HG02970 (cell line): ENCODE measurements at regions not wholly inside any gene's neighbourhood (a gene's known extent, or its start where the extent isn't known, plus 50 kb on each side); places are given as distances from the start of the nearest gene placed in this dataset.
"Not testable (repeated sequence)": the region's sequence is repeated elsewhere in the genome, so short reads cannot be mapped to it uniquely, and the experiment has no call there.

Experiments
- ATAC-seq: cut with Tn5 transposase; IDR thresholded peaks from one replicate; pipeline ENCODE4 v1.9.1; 2021; ENCODE audit warnings: mild to moderate bottlenecking, moderate library complexity, moderate number of reproducible peaks; ENCODE audit not compliant: unreplicated experiment, low FRiP score

DNA sequence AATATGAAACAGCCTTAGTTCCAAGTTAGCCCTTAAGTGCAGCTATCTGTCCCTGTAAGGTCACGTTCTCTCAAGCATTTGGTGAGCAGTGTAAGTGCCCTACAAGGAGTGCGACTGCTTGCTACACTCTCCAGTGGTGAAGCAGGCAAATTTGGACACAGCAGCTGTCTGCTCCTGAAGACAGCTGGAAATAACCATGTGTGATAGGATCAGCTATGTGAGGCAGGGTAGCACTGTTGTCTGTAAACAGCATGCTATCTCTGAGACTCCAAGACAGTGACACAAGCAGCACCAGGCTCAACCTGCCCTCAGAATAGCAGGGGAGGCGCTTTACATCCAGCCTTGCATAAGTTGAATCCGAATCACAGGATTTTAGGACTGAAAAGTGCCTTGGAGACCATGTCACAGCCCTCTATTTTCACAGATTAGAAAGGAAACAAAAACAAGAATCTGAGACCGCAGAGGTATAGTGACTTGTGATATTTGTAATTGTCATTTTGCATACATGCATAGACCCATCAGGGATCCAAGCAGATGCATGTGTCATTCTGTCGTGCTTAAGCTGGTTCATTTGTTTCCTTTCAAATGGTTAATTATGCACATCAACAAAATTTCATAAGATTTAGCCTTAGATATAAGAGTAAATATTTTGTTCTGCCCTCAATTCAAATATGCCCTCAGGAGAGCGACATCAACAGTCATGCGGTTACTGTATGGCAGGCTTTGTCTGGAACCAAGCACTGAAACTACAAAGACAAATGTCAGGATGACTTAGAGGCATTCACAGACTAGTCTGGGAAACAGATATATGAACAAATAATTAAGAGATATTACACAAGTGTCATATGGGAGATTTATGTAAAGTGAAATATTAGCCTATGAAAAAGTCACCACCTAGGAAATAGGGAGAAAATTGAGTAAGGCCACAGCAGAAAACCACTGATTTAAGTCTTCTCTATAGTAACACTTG, 134.9 kb upstream of the NRIP1 start:
- no peak for ATAC-seq

DNA sequence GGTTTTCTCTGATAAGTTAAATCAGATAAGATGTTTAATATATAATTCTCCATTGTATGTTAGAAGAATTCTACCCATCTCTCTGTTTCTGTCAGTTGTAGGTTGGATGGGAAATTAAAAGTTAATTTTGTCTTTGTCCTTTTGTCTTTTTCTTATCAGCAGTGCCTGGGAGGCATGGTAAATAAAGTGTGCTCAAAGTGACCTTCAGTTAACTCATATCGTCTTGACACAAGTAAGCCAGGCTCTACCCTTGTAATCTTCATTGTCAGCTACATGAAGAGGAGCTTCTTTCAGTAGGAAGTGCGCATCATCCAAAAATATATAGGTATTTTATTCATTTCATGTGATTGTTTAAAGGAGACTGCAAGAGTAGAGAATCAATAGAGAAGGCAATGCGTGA, 138.9 kb upstream of the NRIP1 start:
- ATAC-seq = no peak

DNA sequence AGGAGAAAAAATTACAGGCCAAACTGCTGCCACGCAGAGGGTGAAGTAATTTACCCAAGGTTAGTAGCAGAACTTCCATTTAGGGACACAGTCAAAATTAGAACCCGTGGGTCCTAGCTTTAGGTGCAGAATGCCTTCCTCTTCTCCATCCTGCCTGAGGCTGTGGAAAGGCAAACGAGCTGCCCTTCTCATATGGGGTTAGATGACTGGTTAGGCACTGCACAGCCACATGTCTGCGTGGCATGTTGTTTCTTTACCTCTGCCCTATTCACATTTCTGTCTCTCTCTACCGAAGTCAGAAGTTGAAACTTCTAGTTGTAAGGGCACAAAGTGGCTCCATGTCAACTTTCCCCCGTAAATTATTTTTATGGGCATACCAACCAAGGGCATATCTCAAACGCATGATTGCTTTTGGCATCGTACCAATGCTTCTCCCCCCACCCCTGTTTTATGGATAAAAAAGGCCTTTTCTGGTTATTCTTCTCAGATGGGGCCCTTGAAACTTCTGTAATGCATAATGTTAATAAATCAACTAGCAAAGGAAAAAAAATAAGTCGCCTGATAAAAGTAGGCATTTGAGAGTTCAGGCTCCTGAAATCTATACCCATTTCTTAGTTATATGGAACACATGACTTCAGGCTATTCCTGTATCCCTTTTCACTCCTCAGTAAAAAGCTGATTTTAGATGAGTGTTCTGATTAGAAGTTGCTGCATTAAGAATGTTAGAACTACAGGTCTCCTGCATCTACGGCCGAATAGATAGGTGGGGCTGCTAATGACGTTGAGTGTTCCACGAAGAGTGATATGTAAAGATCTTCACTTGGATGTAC, 139.6 kb upstream of the NRIP1 start:
- no peak for ATAC-seq

GRCh38 chr21:15204970-15205286, 140.1 kb upstream of the NRIP1 start:
- ATAC-seq = no peak

- no peak for ATAC-seq
These were observed 141.7 kb upstream of the NRIP1 start for GRCh38 chr21:15206514-15206913.

GRCh38 chr21:15207231-15207630, 142.4 kb upstream of the NRIP1 start:
- no peak for ATAC-seq

- ATAC-seq = no peak
These were observed 143.0 kb upstream of the NRIP1 start for GRCh38 chr21:15207635-15208370.

- ATAC-seq = no peak
These were observed 144.0 kb upstream of the NRIP1 start for GRCh38 chr21:15208786-15209185.

- ATAC-seq = no peak
These were observed 144.4 kb upstream of the NRIP1 start for GRCh38 chr21:15209224-15209623.

DNA sequence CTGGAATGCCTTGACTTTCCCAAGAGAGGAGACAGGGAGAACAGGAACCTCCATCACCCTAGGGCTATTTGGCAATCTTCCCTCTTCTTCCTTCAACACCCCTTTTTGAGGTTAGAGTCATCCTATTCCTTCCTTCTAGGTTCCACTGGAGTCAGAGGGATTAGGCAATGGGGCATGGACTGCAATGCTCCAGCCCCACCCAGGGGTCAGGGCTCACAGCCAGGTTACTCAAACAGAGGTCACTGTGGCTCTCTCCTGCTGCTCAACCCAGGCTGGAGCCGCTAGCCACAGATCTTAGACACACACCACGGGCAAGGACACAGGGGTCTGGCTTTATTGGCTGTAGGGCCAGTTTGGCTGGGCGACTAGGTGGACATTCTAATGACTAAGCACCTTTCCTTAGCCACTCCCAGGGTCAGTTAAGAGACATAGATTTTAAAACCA, 145.5 kb upstream of the NRIP1 start:
- ATAC-seq = no peak

GRCh38 chr21:15211491-15212133, 146.8 kb upstream of the NRIP1 start:
- no peak for ATAC-seq

DNA sequence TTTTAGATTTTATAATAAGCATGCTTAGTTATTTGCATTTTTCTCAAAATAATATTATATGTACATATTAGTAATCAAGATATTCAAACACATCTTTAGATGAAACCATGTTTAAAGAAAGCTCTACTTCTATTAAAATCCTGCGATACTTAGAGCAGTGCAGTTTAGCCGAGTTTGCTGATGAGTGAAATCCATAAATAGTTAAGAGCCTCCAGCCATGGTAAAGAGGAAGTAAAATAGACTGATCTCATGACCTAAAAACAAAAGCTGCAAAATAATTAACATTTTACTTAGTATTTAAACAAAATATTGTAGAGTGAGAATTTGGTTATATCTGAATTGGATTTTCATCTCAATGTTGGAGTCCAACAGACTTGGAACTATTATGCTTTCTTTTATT, 147.4 kb upstream of the NRIP1 start:
- no peak for ATAC-seq

- ATAC-seq = not testable (repeated sequence)
These were observed 153.7 kb upstream of the NRIP1 start for GRCh38 chr21:15218476-15218875.

GRCh38 chr21:15219039-15219438, 154.2 kb upstream of the NRIP1 start:
- no peak for ATAC-seq

DNA sequence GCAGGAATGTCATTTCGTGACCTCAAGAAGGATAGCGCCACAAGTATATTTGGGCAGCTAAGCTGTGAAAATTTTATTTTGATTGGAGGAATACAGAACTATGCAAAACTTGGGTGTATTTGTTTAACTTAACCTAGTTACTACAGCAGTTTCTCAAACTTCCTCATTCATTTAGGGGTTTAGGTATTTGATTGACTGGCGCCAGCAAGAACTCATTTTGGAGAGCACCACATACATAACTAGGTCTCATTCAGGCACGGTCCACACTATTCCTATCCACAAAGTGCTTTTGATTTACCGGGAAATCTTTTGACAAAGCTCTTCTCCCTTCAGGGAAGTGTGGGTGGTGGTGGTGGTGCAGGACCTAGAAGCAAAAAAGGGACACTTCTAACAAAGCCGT, 155.1 kb upstream of the NRIP1 start:
- no peak for ATAC-seq

DNA sequence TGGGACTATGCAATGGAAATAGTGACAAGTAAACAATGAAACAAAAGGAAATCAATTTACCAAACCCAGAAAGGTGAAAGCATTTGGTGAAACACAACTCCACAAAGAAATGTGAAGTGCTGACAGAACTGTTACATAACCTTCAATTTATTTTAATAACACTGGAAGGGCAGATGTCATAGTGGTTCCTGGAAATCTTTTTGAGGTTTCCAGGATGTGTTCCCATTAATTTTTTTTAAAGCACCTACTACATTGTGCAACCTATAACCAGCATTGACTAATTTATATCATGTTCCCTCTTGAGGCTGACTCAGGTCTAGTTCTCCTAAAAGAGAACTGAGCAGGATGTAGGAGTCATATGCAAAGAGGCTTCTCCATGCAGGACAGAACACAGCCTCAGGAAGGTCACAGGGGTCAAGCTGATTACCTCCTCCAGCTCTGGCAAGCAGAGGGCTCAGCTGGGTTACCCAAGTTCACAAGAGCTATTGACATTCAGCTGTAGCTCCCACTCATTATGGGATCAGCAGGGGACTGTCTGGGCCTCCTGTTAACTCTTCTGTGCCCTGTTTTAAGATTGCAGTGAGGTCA, 157.1 kb upstream of the NRIP1 start:
- no peak for ATAC-seq

GRCh38 chr21:15222707-15223106, 157.9 kb upstream of the NRIP1 start:
- no peak for ATAC-seq

- no peak for ATAC-seq
These were observed 159.7 kb upstream of the NRIP1 start for GRCh38 chr21:15224346-15225086.

- no peak for ATAC-seq
These were observed 163.1 kb upstream of the NRIP1 start for GRCh38 chr21:15227919-15228318.
